Keratinocyte (primary cell): ENCODE measurements at regions not wholly inside any gene's neighbourhood (a gene's known extent, or its start where the extent isn't known, plus 50 kb on each side); places are given as distances from the start of the nearest gene placed in this dataset.
"Not testable (repeated sequence)": the region's sequence is repeated elsewhere in the genome, so short reads cannot be mapped to it uniquely, and the experiment has no call there.

ENCODE experiments used
- CTCF ChIP-seq, 3 experiments: IDR thresholded peaks in 1 of 3; conservative IDR thresholded peaks in 1 of 3; optimal IDR thresholded peaks in 1 of 3; 2 replicates in 2 of 3; 3 replicates in 1 of 3; pipeline versions ENCODE3 to v1.5.1; 2011; ENCODE audit warnings: low read length in 3 of 3, mild to moderate bottlenecking in 3 of 3, moderate library complexity in 2 of 3, control low read depth in 1 of 3, inconsistent platforms in 1 of 3; ENCODE audit not compliant: insufficient read depth in 2 of 3; ENCODE audit errors: extremely low read depth in 1 of 3
- EZH2 ChIP-seq: IDR thresholded peaks from one replicate; pipeline ENCODE4 v1.6.1; 2012; ENCODE audit warnings: inconsistent platforms, mild to moderate bottlenecking, low read length, moderate library complexity

DNA sequence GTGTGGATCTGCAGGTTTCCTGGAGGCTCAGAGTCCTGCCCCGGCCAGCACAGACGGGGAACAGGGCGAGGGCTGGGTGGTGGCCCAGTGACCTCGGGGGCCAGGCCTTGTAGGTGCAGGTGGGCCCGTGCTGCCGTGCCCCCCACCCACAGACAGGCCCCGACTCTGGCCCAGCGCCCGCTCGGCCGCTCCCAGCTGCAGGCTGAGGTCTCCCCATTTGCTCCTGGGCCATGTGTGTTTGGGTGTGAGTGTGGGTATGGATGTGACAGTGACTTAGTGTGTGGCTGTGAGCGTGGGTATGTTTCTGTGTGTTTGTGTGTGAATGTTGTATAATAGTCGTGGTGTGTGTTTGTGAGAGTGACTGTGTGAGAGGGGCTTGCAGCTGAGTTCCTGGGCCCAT, 173.8 kb downstream of the TMEM121 start:
- TF ChIP-seq CTCF (optimal IDR thresholded peaks at IDR 0.05 in 1 of 3, IDR thresholded peaks at IDR 0.05 in 1 of 3, conservative IDR thresholded peaks at IDR 0.05 in 1 of 3; ENCODE audit: extremely low read depth in 1 of 3, insufficient read depth in 2 of 3, low read length in 3 of 3); EZH2: not testable (repeated sequence)
